ENCODE measurements at regions not wholly inside any gene's neighbourhood (a gene's known extent, or its start where the extent isn't known, plus 50 kb on each side); places are given as distances from the start of the nearest gene placed in this dataset.

DNA sequence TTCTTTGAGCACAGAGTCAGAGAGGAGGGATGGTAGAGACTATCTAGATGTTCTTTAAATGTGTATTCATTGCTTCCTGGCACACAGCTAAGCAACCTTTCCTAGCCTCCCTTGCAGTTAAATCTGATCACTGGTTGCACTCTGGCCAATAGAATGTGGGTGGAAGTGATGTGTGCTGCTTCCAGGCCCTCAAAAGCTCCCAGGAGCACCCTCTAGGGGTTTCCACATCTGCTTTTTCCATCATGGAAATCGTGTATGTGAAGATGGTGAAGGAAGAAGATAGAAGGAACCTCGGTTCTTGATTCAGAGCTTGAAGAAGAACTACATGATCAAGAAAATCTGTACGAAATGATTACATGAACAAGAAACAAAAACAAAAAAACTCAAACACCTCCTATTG, 149.8 kb upstream of the JAG1 start:
- no peak for ATAC-seq

DNA sequence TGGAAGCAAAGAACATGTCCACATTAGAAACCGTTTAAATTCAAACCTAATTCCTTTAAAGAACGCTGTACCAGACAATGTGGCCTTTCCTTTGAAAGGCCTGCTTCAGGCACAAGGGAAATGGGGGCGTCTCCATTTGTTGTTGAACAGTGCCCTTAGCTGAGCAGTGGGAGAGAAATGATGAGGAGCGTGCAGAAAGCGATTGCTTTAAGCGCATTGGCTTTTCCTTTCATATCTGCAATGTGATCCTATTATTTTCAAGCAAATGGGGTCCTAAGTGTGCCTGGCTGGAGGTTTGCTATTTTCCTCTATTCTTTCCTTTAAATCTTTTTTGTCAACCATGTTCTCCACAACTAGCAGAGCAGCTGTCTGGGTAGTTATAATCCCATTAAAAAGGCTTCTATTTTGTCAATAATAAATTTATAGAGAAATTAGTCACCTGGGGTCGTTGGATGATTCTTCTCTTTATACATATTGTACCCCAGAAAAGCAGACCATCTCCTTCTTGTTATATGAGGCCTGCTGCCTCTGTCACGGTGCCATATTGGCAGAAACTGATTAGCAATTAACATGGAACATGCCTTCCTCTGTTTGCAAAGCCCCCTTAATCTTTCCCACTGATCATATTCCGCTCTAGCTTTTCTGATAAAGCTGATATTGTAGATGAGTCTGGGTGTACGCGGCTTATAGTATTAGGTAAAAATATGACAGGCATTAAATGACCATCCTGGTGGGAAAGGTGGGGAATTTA, 151.1 kb upstream of the JAG1 start:
- ATAC-seq = no peak
- TF ChIP-seq ESRRG (CRISPR knock-in tag; IDR thresholded peaks at IDR 0.05) (no peak), TCF4 (CRISPR knock-in tag; IDR thresholded peaks at IDR 0.05; ENCODE audit: borderline replicate concordance) (no peak), GLIS3 (CRISPR knock-in tag; IDR thresholded peaks at IDR 0.05) (no peak), SNAI2 (CRISPR knock-in tag; IDR thresholded peaks at IDR 0.05) (no peak), BACH2 (CRISPR knock-in tag; IDR thresholded peaks at IDR 0.05; ENCODE audit: borderline replicate concordance) (no peak), ZNF565 (CRISPR knock-in tag; conservative IDR thresholded peaks at IDR 0.05; ENCODE audit: low read depth) (no peak), CSDC2 (CRISPR knock-in tag; IDR thresholded peaks at IDR 0.05) (no peak)

More for the DNA sequence above, 149.8 kb upstream of the JAG1 start:
- TF ChIP-seq OSR1 (CRISPR knock-in tag; IDR thresholded peaks at IDR 0.05) = no peak
- TF ChIP-seq, protein P1, sequence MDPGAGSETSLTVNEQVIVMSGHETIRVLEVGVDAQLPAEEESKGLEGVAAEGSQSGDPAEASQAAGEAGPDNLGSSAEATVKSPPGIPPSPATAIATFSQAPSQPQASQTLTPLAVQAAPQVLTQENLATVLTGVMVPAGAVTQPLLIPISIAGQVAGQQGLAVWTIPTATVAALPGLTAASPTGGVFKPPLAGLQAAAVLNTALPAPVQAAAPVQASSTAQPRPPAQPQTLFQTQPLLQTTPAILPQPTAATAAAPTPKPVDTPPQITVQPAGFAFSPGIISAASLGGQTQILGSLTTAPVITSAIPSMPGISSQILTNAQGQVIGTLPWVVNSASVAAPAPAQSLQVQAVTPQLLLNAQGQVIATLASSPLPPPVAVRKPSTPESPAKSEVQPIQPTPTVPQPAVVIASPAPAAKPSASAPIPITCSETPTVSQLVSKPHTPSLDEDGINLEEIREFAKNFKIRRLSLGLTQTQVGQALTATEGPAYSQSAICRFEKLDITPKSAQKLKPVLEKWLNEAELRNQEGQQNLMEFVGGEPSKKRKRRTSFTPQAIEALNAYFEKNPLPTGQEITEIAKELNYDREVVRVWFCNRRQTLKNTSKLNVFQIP (CRISPR knock-in tag; IDR thresholded peaks at IDR 0.05; ENCODE audit: borderline replicate concordance, low read depth) = no peak
- no peak for TF ChIP-seq RARB (CRISPR knock-in tag; IDR thresholded peaks at IDR 0.05)
- no peak for TF ChIP-seq GLIS3 (CRISPR knock-in tag; IDR thresholded peaks at IDR 0.05)
- no peak for TF ChIP-seq ZNF8 (CRISPR knock-in tag; IDR thresholded peaks at IDR 0.05)
- TF ChIP-seq ARNTL (CRISPR knock-in tag; IDR thresholded peaks at IDR 0.05; ENCODE audit: borderline replicate concordance, low read depth) = no peak
- TF ChIP-seq ZNF70 (CRISPR knock-in tag; IDR thresholded peaks at IDR 0.05) = no peak
- no peak for TF ChIP-seq ESRRG (CRISPR knock-in tag; IDR thresholded peaks at IDR 0.05)
- TF ChIP-seq TOX (CRISPR knock-in tag; IDR thresholded peaks at IDR 0.05; ENCODE audit: borderline replicate concordance) = no peak
- TF ChIP-seq SNAI2 (CRISPR knock-in tag; IDR thresholded peaks at IDR 0.05) = no peak
- TF ChIP-seq ZFP30 (CRISPR knock-in tag; IDR thresholded peaks at IDR 0.05) = no peak
- no peak for TF ChIP-seq ZC3H10 (CRISPR knock-in tag; IDR thresholded peaks at IDR 0.05)

- TF ChIP-seq ARNTL (CRISPR knock-in tag; IDR thresholded peaks at IDR 0.05; ENCODE audit: borderline replicate concordance, low read depth) (no peak), PPARA (CRISPR knock-in tag; IDR thresholded peaks at IDR 0.05; ENCODE audit: borderline replicate concordance) (no peak), TOX (CRISPR knock-in tag; IDR thresholded peaks at IDR 0.05; ENCODE audit: borderline replicate concordance) (no peak), TCF4 (CRISPR knock-in tag; IDR thresholded peaks at IDR 0.05; ENCODE audit: borderline replicate concordance) (no peak), BACH2 (CRISPR knock-in tag; IDR thresholded peaks at IDR 0.05; ENCODE audit: borderline replicate concordance) (no peak), ZFP30 (CRISPR knock-in tag; IDR thresholded peaks at IDR 0.05) (no peak), CSDC2 (CRISPR knock-in tag; IDR thresholded peaks at IDR 0.05) (no peak), SNAI2 (CRISPR knock-in tag; IDR thresholded peaks at IDR 0.05) (no peak), ZNF70 (CRISPR knock-in tag; IDR thresholded peaks at IDR 0.05) (no peak), ISL1 (CRISPR knock-in tag; IDR thresholded peaks at IDR 0.05) (no peak), ZFP3 (CRISPR knock-in tag; IDR thresholded peaks at IDR 0.05) (no peak), ESRRG (CRISPR knock-in tag; IDR thresholded peaks at IDR 0.05) (no peak), OSR1 (CRISPR knock-in tag; IDR thresholded peaks at IDR 0.05) (no peak), ZNF8 (CRISPR knock-in tag; IDR thresholded peaks at IDR 0.05) (no peak), ZNF565 (CRISPR knock-in tag; conservative IDR thresholded peaks at IDR 0.05; ENCODE audit: low read depth) (no peak), ZC3H10 (CRISPR knock-in tag; IDR thresholded peaks at IDR 0.05) (no peak)
- TF ChIP-seq, protein P2, sequence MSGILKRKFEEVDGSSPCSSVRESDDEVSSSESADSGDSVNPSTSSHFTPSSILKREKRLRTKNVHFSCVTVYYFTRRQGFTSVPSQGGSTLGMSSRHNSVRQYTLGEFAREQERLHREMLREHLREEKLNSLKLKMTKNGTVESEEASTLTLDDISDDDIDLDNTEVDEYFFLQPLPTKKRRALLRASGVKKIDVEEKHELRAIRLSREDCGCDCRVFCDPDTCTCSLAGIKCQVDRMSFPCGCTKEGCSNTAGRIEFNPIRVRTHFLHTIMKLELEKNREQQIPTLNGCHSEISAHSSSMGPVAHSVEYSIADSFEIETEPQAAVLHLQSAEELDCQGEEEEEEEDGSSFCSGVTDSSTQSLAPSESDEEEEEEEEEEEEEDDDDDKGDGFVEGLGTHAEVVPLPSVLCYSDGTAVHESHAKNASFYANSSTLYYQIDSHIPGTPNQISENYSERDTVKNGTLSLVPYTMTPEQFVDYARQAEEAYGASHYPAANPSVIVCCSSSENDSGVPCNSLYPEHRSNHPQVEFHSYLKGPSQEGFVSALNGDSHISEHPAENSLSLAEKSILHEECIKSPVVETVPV (CRISPR knock-in tag; IDR thresholded peaks at IDR 0.05) = no peak
- TF ChIP-seq, protein P3, sequence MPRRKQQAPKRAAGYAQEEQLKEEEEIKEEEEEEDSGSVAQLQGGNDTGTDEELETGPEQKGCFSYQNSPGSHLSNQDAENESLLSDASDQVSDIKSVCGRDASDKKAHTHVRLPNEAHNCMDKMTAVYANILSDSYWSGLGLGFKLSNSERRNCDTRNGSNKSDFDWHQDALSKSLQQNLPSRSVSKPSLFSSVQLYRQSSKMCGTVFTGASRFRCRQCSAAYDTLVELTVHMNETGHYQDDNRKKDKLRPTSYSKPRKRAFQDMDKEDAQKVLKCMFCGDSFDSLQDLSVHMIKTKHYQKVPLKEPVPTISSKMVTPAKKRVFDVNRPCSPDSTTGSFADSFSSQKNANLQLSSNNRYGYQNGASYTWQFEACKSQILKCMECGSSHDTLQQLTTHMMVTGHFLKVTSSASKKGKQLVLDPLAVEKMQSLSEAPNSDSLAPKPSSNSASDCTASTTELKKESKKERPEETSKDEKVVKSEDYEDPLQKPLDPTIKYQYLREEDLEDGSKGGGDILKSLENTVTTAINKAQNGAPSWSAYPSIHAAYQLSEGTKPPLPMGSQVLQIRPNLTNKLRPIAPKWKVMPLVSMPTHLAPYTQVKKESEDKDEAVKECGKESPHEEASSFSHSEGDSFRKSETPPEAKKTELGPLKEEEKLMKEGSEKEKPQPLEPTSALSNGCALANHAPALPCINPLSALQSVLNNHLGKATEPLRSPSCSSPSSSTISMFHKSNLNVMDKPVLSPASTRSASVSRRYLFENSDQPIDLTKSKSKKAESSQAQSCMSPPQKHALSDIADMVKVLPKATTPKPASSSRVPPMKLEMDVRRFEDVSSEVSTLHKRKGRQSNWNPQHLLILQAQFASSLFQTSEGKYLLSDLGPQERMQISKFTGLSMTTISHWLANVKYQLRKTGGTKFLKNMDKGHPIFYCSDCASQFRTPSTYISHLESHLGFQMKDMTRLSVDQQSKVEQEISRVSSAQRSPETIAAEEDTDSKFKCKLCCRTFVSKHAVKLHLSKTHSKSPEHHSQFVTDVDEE (CRISPR knock-in tag; IDR thresholded peaks at IDR 0.05) = no peak
- TF ChIP-seq, protein P1 (CRISPR knock-in tag; IDR thresholded peaks at IDR 0.05; ENCODE audit: borderline replicate concordance, low read depth) = no peak
- TF ChIP-seq, protein P4, sequence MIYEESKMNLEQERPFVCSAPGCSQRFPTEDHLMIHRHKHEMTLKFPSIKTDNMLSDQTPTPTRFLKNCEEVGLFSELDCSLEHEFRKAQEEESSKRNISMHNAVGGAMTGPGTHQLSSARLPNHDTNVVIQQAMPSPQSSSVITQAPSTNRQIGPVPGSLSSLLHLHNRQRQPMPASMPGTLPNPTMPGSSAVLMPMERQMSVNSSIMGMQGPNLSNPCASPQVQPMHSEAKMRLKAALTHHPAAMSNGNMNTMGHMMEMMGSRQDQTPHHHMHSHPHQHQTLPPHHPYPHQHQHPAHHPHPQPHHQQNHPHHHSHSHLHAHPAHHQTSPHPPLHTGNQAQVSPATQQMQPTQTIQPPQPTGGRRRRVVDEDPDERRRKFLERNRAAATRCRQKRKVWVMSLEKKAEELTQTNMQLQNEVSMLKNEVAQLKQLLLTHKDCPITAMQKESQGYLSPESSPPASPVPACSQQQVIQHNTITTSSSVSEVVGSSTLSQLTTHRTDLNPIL (CRISPR knock-in tag; IDR thresholded peaks at IDR 0.05; ENCODE audit: low read depth) = no peak
- no peak for ATAC-seq
These were observed 152.3 kb upstream of the JAG1 start for GRCh38 chr20:10826111-10826510.
